ENCODE measurements at regions not wholly inside any gene's neighbourhood (a gene's known extent, or its start where the extent isn't known, plus 50 kb on each side); places are given as distances from the start of the nearest gene placed in this dataset.
"Not testable (repeated sequence)": the region's sequence is repeated elsewhere in the genome, so short reads cannot be mapped to it uniquely, and the experiment has no call there.

- DNase-seq, result no peak
Measured at GRCh38 chr2:128416109-128416785, 97.6 kb upstream of the HS6ST1 start.

GRCh38 chr2:128416806-128417205 is 98.1 kb upstream of the HS6ST1 start:
- no peak for DNase-seq

GRCh38 chr2:128417264-128417663 is 98.6 kb upstream of the HS6ST1 start:
- not testable (repeated sequence) for DNase-seq

- DNase-seq, result no peak
Measured at GRCh38 chr2:128420131-128420530, 101.5 kb upstream of the HS6ST1 start.

DNA sequence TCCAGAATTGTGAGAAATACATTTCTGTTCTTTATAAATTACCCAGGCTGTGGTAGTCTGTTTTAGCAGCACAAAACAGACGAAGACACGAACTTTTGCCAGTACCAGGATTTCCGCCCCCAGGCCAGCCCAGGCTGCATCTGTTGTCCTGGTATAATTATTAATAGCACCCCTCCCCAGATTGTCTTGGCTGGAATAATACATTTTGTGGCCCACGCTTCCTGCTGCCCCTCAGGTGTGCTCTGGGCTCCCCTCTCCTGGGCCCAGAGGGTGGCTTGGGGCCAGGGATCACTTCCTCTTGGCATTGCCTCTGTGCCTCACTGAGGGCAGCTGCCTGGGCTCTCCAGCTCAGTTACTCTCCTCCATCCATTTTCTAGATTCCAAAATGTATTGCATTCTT is 102.1 kb upstream of the HS6ST1 start:
- DNase-seq, result no peak

GRCh38 chr2:128421286-128421685 is 102.6 kb upstream of the HS6ST1 start:
- no peak for DNase-seq

DNA sequence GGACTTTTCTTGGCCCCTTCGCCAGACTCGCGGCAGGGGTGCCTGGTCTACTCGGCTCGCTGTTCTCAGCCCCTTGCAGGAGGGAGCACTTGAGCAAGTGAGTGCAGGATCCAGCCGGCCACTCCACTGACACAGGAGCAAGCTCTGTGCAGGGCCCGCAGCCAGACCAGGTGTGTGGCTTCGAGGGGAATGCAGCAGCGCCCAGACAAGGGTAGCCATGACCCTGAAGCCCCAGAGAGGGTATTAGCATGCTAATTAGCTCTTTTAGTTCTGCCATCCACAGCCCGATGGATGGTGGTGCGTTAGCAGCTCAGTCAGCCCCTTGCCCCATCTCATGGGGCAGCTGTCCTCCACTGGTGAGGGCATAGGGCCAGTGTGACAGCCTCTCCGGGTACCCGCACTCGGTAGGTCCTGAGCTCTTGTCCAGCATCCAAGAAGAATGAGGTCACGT is 103.2 kb upstream of the HS6ST1 start:
- no peak for DNase-seq

GRCh38 chr2:128422571-128422970 is 103.9 kb upstream of the HS6ST1 start:
- no peak for DNase-seq

- no peak for DNase-seq
Measured at GRCh38 chr2:128423788-128424165, 105.1 kb upstream of the HS6ST1 start.

GRCh38 chr2:128424406-128425171 is 105.9 kb upstream of the HS6ST1 start:
- DNase-seq, result no peak

DNA sequence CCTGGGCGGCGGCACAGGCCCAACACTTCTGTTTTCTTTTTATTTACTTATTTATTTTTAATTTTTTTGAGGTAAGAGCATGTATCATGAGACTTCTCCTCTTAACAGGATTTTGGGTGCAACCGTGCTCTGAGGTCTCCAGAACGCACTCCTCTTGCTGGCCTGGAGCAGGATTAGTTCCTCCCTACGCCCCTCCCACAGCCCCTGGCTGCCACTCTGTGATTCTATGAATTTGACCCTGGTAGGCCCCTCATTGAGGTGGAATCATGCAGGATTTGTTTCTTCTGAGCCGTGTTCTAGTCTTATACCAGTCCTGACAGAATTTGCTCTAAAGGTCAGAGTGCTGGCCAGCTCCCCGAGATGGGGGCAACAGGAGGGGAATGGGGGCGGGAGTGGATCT is 106.5 kb upstream of the HS6ST1 start:
- DNase-seq, result no peak

DNA sequence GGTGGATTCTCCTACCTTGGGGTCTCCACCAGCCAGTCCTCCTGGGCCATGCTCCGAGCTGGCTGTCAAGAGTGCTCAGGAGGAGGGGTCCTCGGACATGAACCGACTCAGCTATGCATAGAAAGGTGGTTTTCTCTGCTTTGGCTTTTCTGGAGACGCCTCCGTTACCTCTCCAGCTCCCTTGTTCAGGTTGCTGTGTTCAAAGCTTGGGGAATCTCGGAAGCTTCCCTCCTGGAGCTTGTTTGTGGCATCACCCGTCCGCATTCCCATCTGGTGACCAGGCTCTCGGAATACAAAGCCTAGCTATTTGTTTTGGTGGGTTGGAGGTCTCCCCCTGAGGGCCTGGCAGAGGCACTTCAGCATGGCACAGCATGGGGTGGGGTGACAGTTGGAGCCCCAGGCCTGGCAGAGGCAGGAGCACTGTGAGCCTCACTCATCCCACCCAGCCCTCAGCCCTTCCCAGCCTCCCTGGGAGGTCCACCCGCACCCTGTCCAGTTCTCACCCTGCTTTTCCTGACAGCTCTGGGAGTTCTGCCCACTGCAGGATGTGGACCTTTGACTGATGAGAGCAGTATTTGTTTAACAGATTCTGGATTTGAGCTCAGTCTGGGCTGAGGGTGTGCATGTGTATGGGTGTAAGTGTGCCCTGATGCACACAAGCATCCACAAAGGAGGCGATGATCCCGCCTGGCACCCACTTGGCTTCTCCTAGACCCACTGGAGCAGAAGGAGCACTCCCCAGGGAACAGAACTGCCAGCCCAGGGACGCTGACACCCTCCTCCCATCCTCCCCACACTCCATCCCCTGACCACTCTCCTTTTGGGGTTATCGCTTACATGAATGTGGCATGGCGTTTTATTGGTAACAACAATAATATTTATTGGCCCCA is 107.3 kb upstream of the HS6ST1 start:
- no peak for DNase-seq

DNA sequence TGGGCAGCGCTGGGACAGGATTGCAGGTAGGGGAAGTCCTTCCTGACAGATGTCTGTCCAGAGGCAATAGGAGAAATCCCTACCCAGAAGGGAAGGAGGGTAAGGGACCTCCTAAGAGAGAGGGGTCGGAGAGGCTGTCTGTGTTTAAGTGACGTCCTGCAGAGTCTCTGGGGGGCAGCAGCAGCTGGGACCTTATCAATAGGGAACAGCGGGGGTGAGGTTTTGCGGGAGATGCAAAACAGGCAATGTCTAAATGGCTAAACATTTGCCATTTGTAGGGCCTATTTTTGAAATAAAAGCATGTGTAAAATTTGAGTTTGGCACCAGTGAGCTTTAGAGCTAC is 108.7 kb upstream of the HS6ST1 start:
- DNase-seq, result no peak

DNA sequence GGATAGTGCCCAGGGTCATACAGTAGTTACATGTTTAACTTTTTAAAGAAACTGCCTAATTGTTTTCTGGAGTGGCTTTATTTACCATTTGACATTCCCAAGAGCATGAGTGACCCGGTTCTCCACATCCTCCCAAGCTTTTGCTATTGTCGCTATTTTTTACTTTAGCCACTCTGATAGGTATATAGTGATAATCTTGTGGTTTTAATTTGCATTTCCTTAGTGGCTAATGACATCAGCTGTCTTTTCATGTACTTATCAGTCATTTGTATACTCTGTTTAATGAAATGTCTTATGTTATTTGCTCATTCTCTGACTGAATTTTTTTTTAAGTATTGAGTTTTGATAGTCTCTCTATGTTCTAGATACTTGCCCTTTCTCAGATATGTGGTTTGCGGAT is 109.7 kb upstream of the HS6ST1 start:
- no peak for DNase-seq

DNA sequence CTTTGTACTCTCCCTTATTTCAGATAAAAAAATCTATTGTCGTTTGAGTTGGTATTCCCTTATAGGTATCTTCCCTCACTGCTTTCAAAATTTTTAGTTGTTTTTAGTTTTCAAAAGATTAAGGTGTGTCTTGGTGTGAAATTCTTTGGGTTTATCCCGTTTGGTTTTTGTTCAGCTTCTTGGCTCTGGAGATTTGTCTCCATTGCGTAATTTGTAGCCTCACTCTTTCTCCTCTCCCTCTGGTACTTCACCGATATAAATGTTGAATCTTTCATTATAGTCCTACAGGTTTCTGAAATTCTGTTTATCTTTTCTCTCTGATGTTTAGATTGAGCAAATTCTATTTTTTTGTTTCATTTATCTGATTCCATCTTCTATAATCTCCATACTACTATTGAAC is 113.8 kb upstream of the HS6ST1 start:
- no peak for DNase-seq

DNA sequence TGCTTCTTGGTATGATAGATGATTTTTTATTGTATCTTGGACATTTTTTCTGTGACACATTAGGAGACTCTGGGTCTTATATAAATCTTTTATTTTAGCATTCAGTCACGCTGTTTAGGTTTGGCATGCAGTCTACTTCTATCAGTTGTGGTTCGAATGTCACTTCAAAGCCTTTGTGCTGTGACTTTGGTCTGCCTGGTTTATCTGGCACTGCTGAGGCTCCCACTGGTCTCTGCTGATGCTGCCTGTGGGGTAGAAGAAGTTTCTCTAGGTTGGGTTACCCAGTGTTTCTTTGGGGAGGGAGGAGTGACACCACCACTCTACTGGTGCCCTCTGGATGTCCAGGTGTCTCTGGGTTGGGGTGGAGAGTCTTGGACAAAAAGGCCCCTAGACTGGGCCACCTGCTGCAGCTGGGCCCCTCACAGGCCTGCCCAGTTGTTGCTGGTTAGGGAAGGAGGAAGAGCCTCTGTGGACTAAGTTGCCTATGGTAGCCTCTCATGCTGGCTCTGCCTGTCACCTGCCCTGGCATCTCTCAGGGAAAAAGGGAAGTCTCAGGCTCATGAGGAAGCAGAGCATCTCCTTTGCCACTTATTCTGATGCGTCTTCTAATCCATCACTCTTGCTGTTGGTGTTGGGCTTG is 115.4 kb upstream of the HS6ST1 start:
- DNase-seq, result no peak

GRCh38 chr2:128435576-128436478 is 117.2 kb upstream of the HS6ST1 start:
- DNase-seq, result no peak

- DNase-seq, result no peak
Measured at GRCh38 chr2:128436479-128437203, 118.0 kb upstream of the HS6ST1 start.

DNA sequence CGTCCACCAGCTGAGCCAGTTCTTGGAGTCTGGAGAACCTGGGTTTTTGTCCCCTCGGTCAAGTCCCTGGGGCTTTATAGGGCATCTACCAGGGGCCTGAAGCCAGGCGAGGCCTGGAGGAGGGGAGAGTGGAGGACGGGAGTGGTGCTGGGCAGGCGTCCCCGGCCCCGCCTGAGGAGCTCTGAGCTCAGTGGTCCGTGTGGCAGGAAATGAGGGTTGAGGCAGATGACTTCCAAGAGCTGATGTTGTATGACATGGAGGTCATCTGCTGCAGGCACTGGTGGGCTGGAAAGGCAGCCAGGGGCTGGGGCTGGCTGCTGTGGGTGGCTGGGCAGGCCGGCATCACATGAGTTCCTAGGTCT is 118.5 kb upstream of the HS6ST1 start:
- DNase-seq, result no peak

- no peak for DNase-seq
Measured at GRCh38 chr2:128438091-128438490, 119.4 kb upstream of the HS6ST1 start.

DNA sequence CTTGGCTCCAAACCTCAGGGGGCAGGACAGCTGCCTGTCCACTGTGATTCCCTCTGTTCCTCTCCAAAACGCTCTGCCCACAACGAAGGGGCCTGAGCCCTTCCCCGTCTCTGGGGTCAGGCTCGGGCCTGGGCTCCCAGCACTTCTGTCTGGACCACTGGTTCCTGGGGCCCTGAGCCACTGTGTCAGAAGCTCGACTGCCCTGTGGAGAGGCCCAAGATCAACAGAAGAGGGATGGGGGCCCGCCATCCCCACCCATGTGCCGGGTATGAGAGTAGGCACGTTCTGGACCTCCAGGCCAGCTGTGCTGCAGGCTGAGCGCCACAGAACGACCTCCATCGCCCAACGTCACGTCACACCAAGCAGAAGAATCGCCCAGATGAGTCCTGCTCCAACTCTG is 119.9 kb upstream of the HS6ST1 start:
- DNase-seq, result no peak

Data from CD4-positive, alpha-beta T cell treated with Interferon gamma for 1 hour (primary cell).